ENCODE measurements at regions not wholly inside any gene's neighbourhood (a gene's known extent, or its start where the extent isn't known, plus 50 kb on each side); places are given as distances from the start of the nearest gene placed in this dataset.

GRCh38 chr14:71613168-71613567 is 319.1 kb upstream of the RGS6 start:
- TF ChIP-seq POLR2A (IDR thresholded peaks at IDR 0.05), result no peak
- TF ChIP-seq CTCF (IDR thresholded peaks at IDR 0.05 in 4 of 5, conservative IDR thresholded peaks at IDR 0.05 in 1 of 5), result no peak

Data from gastrocnemius medialis (tissue), 4 donors.